H9 (cell line): ENCODE measurements at regions not wholly inside any gene's neighbourhood (a gene's known extent, or its start where the extent isn't known, plus 50 kb on each side); places are given as distances from the start of the nearest gene placed in this dataset.

ENCODE experiments used
- DNase-seq: peaks from one replicate; pipeline ENCODE4 v3.0.0-alpha.2; 2017
- H2AFZ ChIP-seq: one replicate; pipeline ENCODE4 v1.6.1; 2013; ENCODE audit warnings: mild to moderate bottlenecking, low read length, control low read depth, moderate library complexity
- H2AK5ac ChIP-seq: 2 replicates; pipeline ENCODE4 v1.6.1; 2013; ENCODE audit warnings: low read length, control low read depth, mixed read lengths; ENCODE audit not compliant: insufficient read length
- H2BK120ac ChIP-seq: one replicate; pipeline ENCODE4 v1.6.1; 2013; ENCODE audit warnings: low read depth, mild to moderate bottlenecking, low read length, control low read depth, inconsistent platforms; ENCODE audit not compliant: poor library complexity, severe bottlenecking
- H2BK12ac ChIP-seq: 2 replicates; pipeline ENCODE4 v1.6.1; 2013; ENCODE audit warnings: low read length, control low read depth, mixed read lengths, low read depth; ENCODE audit not compliant: insufficient read length
- H2BK15ac ChIP-seq: 2 replicates; pipeline ENCODE4 v1.6.1; 2013; ENCODE audit warnings: low read depth, low read length, control low read depth
- H2BK20ac ChIP-seq: one replicate; pipeline ENCODE4 v1.6.1; 2013; ENCODE audit warnings: low read depth, mild to moderate bottlenecking, low read length, control low read depth, inconsistent platforms; ENCODE audit not compliant: poor library complexity, severe bottlenecking
- H2BK5ac ChIP-seq: 2 replicates; pipeline ENCODE4 v1.6.1; 2013; ENCODE audit warnings: low read length, control low read depth, mixed read lengths; ENCODE audit not compliant: insufficient read length
- H3K14ac ChIP-seq: 2 replicates; pipeline ENCODE4 v1.6.1; 2013; ENCODE audit warnings: low read length, control low read depth; ENCODE audit not compliant: insufficient read depth
- H3K18ac ChIP-seq: 2 replicates; pipeline ENCODE4 v1.6.1; 2013; ENCODE audit warnings: low read depth, mild to moderate bottlenecking, mixed read lengths, low read length, control low read depth; ENCODE audit not compliant: insufficient read length
- H3K23ac ChIP-seq: 2 replicates; pipeline ENCODE4 v1.6.1; 2013; ENCODE audit warnings: low read length, control low read depth, mixed read lengths, low read depth; ENCODE audit not compliant: insufficient read length
- H3K23me2 ChIP-seq: 2 replicates; pipeline ENCODE4 v1.6.1; 2013; ENCODE audit warnings: low read depth, mild to moderate bottlenecking, mixed read lengths, low read length, control low read depth; ENCODE audit not compliant: insufficient read length, poor library complexity, severe bottlenecking
- H3K27ac ChIP-seq: 2 replicates; pipeline ENCODE4 v1.5.1; 2013; ENCODE audit warnings: low read length, control low read depth, mixed read lengths, low read depth; ENCODE audit not compliant: insufficient read length
- H3K27me3 ChIP-seq: 2 replicates; pipeline ENCODE4 v1.6.1; 2013; ENCODE audit warnings: low read length, control low read depth, inconsistent platforms; ENCODE audit not compliant: insufficient read depth
- H3K4ac ChIP-seq: 2 replicates; pipeline ENCODE4 v1.6.1; 2013; ENCODE audit warnings: low read depth, mild to moderate bottlenecking, control low read depth, inconsistent platforms, low read length, moderate library complexity
- H3K4me1 ChIP-seq: 2 replicates; pipeline ENCODE4 v1.6.1; 2013; ENCODE audit warnings: low read length, control low read depth, inconsistent platforms; ENCODE audit not compliant: insufficient read depth
- H3K4me2 ChIP-seq: 2 replicates; pipeline ENCODE4 v1.6.1; 2013; ENCODE audit warnings: low read length, control low read depth, mixed read lengths; ENCODE audit not compliant: insufficient read length, insufficient read depth
- H3K56ac ChIP-seq: 2 replicates; pipeline ENCODE4 v1.6.1; 2013; ENCODE audit warnings: low read depth, mild to moderate bottlenecking, mixed read lengths, low read length, control low read depth; ENCODE audit not compliant: insufficient read length
- H3K79me1 ChIP-seq: 2 replicates; pipeline ENCODE4 v1.6.1; 2013; ENCODE audit warnings: low read depth, mild to moderate bottlenecking, moderate library complexity, low read length, control low read depth, inconsistent platforms; ENCODE audit not compliant: insufficient read depth, poor library complexity, severe bottlenecking
- H3K79me2 ChIP-seq: 2 replicates; pipeline ENCODE4 v1.6.1; 2013; ENCODE audit warnings: low read length, control low read depth, inconsistent platforms; ENCODE audit not compliant: insufficient read depth
- H3K9ac ChIP-seq: 2 replicates; pipeline ENCODE4 v1.6.1; 2013; ENCODE audit warnings: low read length, control low read depth, mixed read lengths; ENCODE audit not compliant: insufficient read length; ENCODE audit errors: extremely low read depth
- H3K9me3 ChIP-seq: one replicate; pipeline ENCODE4 v1.6.1; 2013; ENCODE audit warnings: low read depth, low read length, inconsistent platforms; ENCODE audit not compliant: control insufficient read depth
- H3T11ph ChIP-seq: one replicate; pipeline ENCODE4 v1.6.1; 2013; ENCODE audit warnings: mild to moderate bottlenecking, low read length, control low read depth, inconsistent platforms
- H4K20me1 ChIP-seq: one replicate; pipeline ENCODE4 v1.6.1; 2013; ENCODE audit not compliant: control insufficient read depth, insufficient read length, insufficient read depth
- H4K5ac ChIP-seq: 2 replicates; pipeline ENCODE4 v1.6.1; 2013; ENCODE audit warnings: low read depth, mild to moderate bottlenecking, mixed read lengths, low read length, control low read depth; ENCODE audit not compliant: insufficient read length
- H4K8ac ChIP-seq: replicated peaks from 2 replicates; pipeline ENCODE4 v1.6.1; 2013; ENCODE audit warnings: low read length, control low read depth, mixed read lengths, low read depth; ENCODE audit not compliant: insufficient read length
- H4K91ac ChIP-seq: 2 replicates; pipeline ENCODE4 v1.6.1; 2013; ENCODE audit warnings: low read depth, mild to moderate bottlenecking, moderate library complexity, mixed read lengths, low read length, control low read depth; ENCODE audit not compliant: insufficient read length
- H3K27ac Mint-ChIP-seq, 3 experiments: 2 replicates in 2 of 3; 3 replicates in 1 of 3; pipeline ENCODE4 v1.8.0; 2020 to 2021; ENCODE audit warnings: mixed read lengths in 3 of 3, mild to moderate bottlenecking in 1 of 3, moderate library complexity in 1 of 3
- H3K27me3 Mint-ChIP-seq: 2 replicates; pipeline ENCODE4 v1.8.0; 2021; ENCODE audit warnings: low read depth, mild to moderate bottlenecking, moderate library complexity, mixed read lengths
- H3K36me3 Mint-ChIP-seq, 3 experiments: 2 replicates in 2 of 3; 3 replicates in 1 of 3; pipeline ENCODE4 v1.8.0; 2020 to 2021; ENCODE audit warnings: low read depth in 3 of 3, mixed read lengths in 3 of 3; ENCODE audit not compliant: insufficient read depth in 1 of 3
- H3K4me1 Mint-ChIP-seq, 2 experiments: 2 replicates each; pipeline ENCODE4 v1.8.0; 2020; ENCODE audit warnings: mixed read lengths in 2 of 2
- H3K4me3 Mint-ChIP-seq, 2 experiments: 2 replicates in 1 of 2; 3 replicates in 1 of 2; pipeline ENCODE4 v1.8.0; 2020 to 2021; ENCODE audit warnings: mild to moderate bottlenecking in 2 of 2, mixed read lengths in 2 of 2, moderate library complexity in 1 of 2
- H3K9me3 Mint-ChIP-seq, 2 experiments: 2 replicates in 1 of 2; 3 replicates in 1 of 2; pipeline ENCODE4 v1.8.0; 2020; ENCODE audit warnings: mild to moderate bottlenecking in 2 of 2, mixed read lengths in 2 of 2, moderate library complexity in 1 of 2
- CTCF ChIP-seq: fragments of 200-600 bp; sonication (generic); conservative IDR thresholded peaks from 3 replicates; pipeline ENCODE4 v1.8.0; 2021; ENCODE audit warnings: antibody characterized with exemption, mild to moderate bottlenecking
- WGBS: extraction: QIAGEN DNeasy Blood & Tissue Kit; methylation state at CpG from one replicate; pipeline ENCODE4 v1.1.7; 2013; ENCODE audit warnings: missing lambda C conversion rate, low lambda C conversion rate, mixed read lengths; ENCODE audit not compliant: insufficient read length; ENCODE audit errors: extremely low coverage; 5-methylcytosine and 5-hydroxymethylcytosine counted together

GRCh38 chr2:40652155-40652554 is 200.3 kb upstream of the SLC8A1 start:
- Histone ChIP-seq H3K23me2 (no peaks in the 10 kb centered on the region), H3K18ac (no peak overlapping the region), H3K9me3 (no peaks in the 10 kb centered on the region), H4K20me1 (no peaks in the 10 kb centered on the region), H3K4ac (no peak overlapping the region), H2BK15ac (no peak overlapping the region), H3K27ac (no peak overlapping the region), H2BK20ac (no peak overlapping the region), H2AK5ac (no peak overlapping the region), H2AFZ (no peak overlapping the region), H3K79me1 (no peaks in the 10 kb centered on the region), H3K23ac (no peak overlapping the region), H3K9ac (no peak overlapping the region), H3K14ac (no peak overlapping the region), H3K4me1 (no peaks in the 10 kb centered on the region), H3K79me2 (no peaks in the 10 kb centered on the region), H4K8ac (no peak overlapping the region), H2BK120ac (no peak overlapping the region), H2BK5ac (no peak overlapping the region), H4K5ac (no peak overlapping the region), H3K27me3 (no peaks in the 10 kb centered on the region), H3K56ac (no peak overlapping the region), H4K91ac (no peak overlapping the region), H3K4me2 (no peak overlapping the region), H3T11ph (no peak overlapping the region), H2BK12ac (no peak overlapping the region)
- no peaks in the 10 kb centered on the region for H3K4me1 Mint-ChIP-seq
- H3K36me3 Mint-ChIP-seq: no peaks in the 10 kb centered on the region
- TF ChIP-seq CTCF: no peak
- no peaks in the 10 kb centered on the region for H3K27me3 Mint-ChIP-seq
- no peak overlapping the region for H3K4me3 Mint-ChIP-seq
- DNase-seq: no peak
- no peaks in the 10 kb centered on the region for H3K9me3 Mint-ChIP-seq
- H3K27ac Mint-ChIP-seq: no peak overlapping the region
- no CpG with 5 or more reads among the region's 5 CpGs for WGBS
